Activated CD8-positive, alpha-beta T cell treated with anti-CD3 and anti-CD28 coated beads for 36 hours (primary cell): ENCODE measurements at regions not wholly inside any gene's neighbourhood (a gene's known extent, or its start where the extent isn't known, plus 50 kb on each side); places are given as distances from the start of the nearest gene placed in this dataset.

Experiments
- ATAC-seq: fragments of 200-7000 bp; cut with Tn5 transposase; one replicate; pipeline ENCODE4 v1.10.0; 2021; ENCODE audit warnings: mild to moderate bottlenecking, moderate library complexity
- CTCF ChIA-PET: fragments of 350-600 bp; sonication (Branson Sonifier 250); formaldehyde crosslinking; loops from one replicate; lab custom pipeline; 2021; ENCODE audit warnings: antibody characterized with exemption; lab: Charles Lee
- POLR2A ChIA-PET: fragments of 350-600 bp; sonication (Branson Sonifier 250); formaldehyde crosslinking; loops from one replicate; lab custom pipeline; 2021; ENCODE audit warnings: antibody characterized with exemption; lab: Charles Lee
- DNase-seq: peaks from one replicate; pipeline ENCODE4 v3.0.0-alpha.2; 2020
- H3K27ac Mint-ChIP-seq: one replicate; pipeline ENCODE4 v1.8.0; 2021; ENCODE audit warnings: mild to moderate bottlenecking, mixed read lengths
- H3K27me3 Mint-ChIP-seq: one replicate; pipeline ENCODE4 v1.8.0; 2021; ENCODE audit warnings: mixed read lengths
- H3K36me3 Mint-ChIP-seq: one replicate; pipeline ENCODE4 v1.8.0; 2021; ENCODE audit warnings: low read depth, mixed read lengths
- H3K4me1 Mint-ChIP-seq: one replicate; pipeline ENCODE4 v1.8.0; 2021; ENCODE audit warnings: low read depth, mixed read lengths
- H3K4me3 Mint-ChIP-seq: one replicate; pipeline ENCODE4 v1.8.0; 2021; ENCODE audit warnings: mild to moderate bottlenecking, moderate library complexity, mixed read lengths
- H3K9me3 Mint-ChIP-seq: one replicate; pipeline ENCODE4 v1.8.0; 2021; ENCODE audit warnings: mixed read lengths
- CTCF ChIP-seq: fragments of 200-600 bp; IDR thresholded peaks from one replicate; pipeline ENCODE4 v1.8.0; 2022; ENCODE audit warnings: antibody characterized with exemption, mild to moderate bottlenecking
- intact Hi-C: fragments of 100-400 bp; cut with micrococcal nuclease; formaldehyde crosslinking; loops from one replicate; pipeline ENCODE4 v1.10.0; 2022

DNA sequence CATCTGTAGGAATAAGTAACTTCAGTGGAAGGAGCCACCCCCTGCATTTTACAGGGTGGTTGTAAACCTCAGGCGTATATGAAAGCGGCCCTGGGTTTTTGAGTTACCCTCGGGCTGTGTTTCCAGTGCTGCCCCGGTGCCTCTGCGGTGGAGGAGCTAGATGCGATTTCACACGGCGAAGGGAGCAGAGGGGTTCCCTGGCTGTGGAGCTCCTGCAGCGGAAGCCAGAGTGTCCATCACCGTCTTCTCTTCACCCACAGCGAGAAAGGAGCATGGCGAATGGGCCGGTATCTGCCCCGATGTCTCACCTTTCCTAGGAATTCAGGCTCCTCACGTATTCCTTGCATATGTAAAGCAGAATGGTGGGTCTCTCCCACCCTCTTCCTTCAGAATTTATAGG lies 253.6 kb downstream of the THBS2 start:
- intact Hi-C loops, result no loop called here
- no peaks in the 10 kb centered on the region for H3K4me1 Mint-ChIP-seq
- no peak for ATAC-seq

GRCh38 chr6:168999392-168999791 lies 254.3 kb downstream of the THBS2 start:
- no peak for TF ChIP-seq CTCF
- ChIA-PET CTCF (no interaction called here), POLR2A (no interaction called here)
- Mint-ChIP-seq H3K4me1 (no peaks in the 10 kb centered on the region), H3K4me3 (no peak overlapping the region), H3K36me3 (no peaks in the 10 kb centered on the region), H3K27ac (no peak overlapping the region), H3K27me3 (no peaks in the 10 kb centered on the region), H3K9me3 (no peaks in the 10 kb centered on the region)
- DNase-seq, result no peak
- ATAC-seq, result no peak
- intact Hi-C loops, result no loop called here

More for the DNA sequence above, 253.6 kb downstream of the THBS2 start:
- no peaks in the 10 kb centered on the region for H3K27me3 Mint-ChIP-seq
- no peak for TF ChIP-seq CTCF
- ChIA-PET POLR2A (no interaction called here), CTCF (no interaction called here)
- no peaks in the 10 kb centered on the region for H3K36me3 Mint-ChIP-seq
- H3K27ac Mint-ChIP-seq, result no peak overlapping the region
- no peak overlapping the region for H3K4me3 Mint-ChIP-seq
- no peak for DNase-seq
- no peaks in the 10 kb centered on the region for H3K9me3 Mint-ChIP-seq

- no peaks in the 10 kb centered on the region for H3K9me3 Mint-ChIP-seq
- no peak overlapping the region for H3K27ac Mint-ChIP-seq
- TF ChIP-seq CTCF, result no peak
- H3K36me3 Mint-ChIP-seq, result no peaks in the 10 kb centered on the region
- H3K27me3 Mint-ChIP-seq, result no peaks in the 10 kb centered on the region
- intact Hi-C loops, result no loop called here
- ATAC-seq (no peak), DNase-seq (no peak)
- ChIA-PET POLR2A (no interaction called here), CTCF (no interaction called here)
- no peak overlapping the region for H3K4me3 Mint-ChIP-seq
- no peaks in the 10 kb centered on the region for H3K4me1 Mint-ChIP-seq
Measured at GRCh38 chr6:168996356-168996625, 257.4 kb downstream of the THBS2 start.

- H3K4me3 Mint-ChIP-seq, result no peak overlapping the region
- no peak for DNase-seq
- no peak for TF ChIP-seq CTCF
- no peaks in the 10 kb centered on the region for H3K9me3 Mint-ChIP-seq
- intact Hi-C loops, result no loop called here
- POLR2A ChIA-PET, result no interaction called here
- no peaks in the 10 kb centered on the region for H3K4me1 Mint-ChIP-seq
- no peak for ATAC-seq
- H3K36me3 Mint-ChIP-seq, result no peaks in the 10 kb centered on the region
- CTCF ChIA-PET, result no interaction called here
- H3K27me3 Mint-ChIP-seq, result no peaks in the 10 kb centered on the region
- no peak overlapping the region for H3K27ac Mint-ChIP-seq
Measured at GRCh38 chr6:168995526-168996355, 257.9 kb downstream of the THBS2 start.

GRCh38 chr6:168994956-168995355 lies 258.7 kb downstream of the THBS2 start:
- no peaks in the 10 kb centered on the region for H3K9me3 Mint-ChIP-seq
- DNase-seq, result no peak
- intact Hi-C loops, result no loop called here
- no peaks in the 10 kb centered on the region for H3K27me3 Mint-ChIP-seq
- ChIA-PET POLR2A (no interaction called here), CTCF (no interaction called here)
- no peak for ATAC-seq
- no peak for TF ChIP-seq CTCF
- no peak overlapping the region for H3K27ac Mint-ChIP-seq
- no peaks in the 10 kb centered on the region for H3K4me1 Mint-ChIP-seq
- H3K4me3 Mint-ChIP-seq, result no peak overlapping the region
- no peaks in the 10 kb centered on the region for H3K36me3 Mint-ChIP-seq
